ENCODE measurements at regions not wholly inside any gene's neighbourhood (a gene's known extent, or its start where the extent isn't known, plus 50 kb on each side); places are given as distances from the start of the nearest gene placed in this dataset.

GRCh38 chr11:119532551-119532950 lies 109.6 kb upstream of the THY1 start:
- intact Hi-C loops (cut with DNase I; ENCODE audit: low total_unique reads) = no loop called here
- TF ChIP-seq POLR2A (IDR thresholded peaks at IDR 0.05) = no peak
- TF ChIP-seq CTCF (IDR thresholded peaks at IDR 0.05) = no peak
- H3K4me3 ChIP-seq (ENCODE audit: low read depth, poor library complexity, severe bottlenecking) = no peak overlapping the region
- DNase-seq (ENCODE audit: low spot score in 2 of 2) = no peak
- 77 to 80% methylated on average over 2 of the region's 2 CpGs for WGBS, 2 donors

- WGBS, 2 donors = 71 to 72% methylated on average over 8 of the region's 8 CpGs
- H3K4me3 ChIP-seq (ENCODE audit: low read depth, poor library complexity, severe bottlenecking) = no peak overlapping the region
- TF ChIP-seq POLR2A (IDR thresholded peaks at IDR 0.05) (no peak), CTCF (IDR thresholded peaks at IDR 0.05) (no peak)
- no peak for DNase-seq (ENCODE audit: low spot score in 2 of 2)
- intact Hi-C loops (cut with DNase I; ENCODE audit: low total_unique reads) = no loop called here
Measured at GRCh38 chr11:119531623-119532022, 108.7 kb upstream of the THY1 start.

DNA sequence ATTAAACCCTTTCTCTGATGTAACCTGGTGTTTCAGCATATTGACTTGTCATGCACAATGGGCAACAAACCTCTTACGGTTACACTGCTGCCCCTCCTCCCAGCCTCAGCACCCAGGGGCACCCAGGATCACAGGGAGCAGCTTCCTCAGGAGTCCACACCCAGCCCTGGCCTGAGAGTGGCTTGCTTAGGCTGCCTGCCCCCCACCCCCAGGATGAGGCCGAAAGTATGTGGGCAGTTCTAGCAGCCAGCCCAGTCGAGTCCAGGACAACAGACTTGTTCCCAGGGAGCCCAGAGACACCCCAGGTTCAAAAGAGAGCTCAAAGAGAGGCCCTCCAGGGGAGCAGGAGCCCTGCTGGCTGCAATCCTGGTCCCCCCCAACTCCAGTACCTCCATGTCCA lies 108.1 kb upstream of the THY1 start:
- 74 to 88% methylated on average over 1 to 3 of the region's 3 CpGs for WGBS, 2 donors
- intact Hi-C loops (cut with DNase I; ENCODE audit: low total_unique reads) = no loop called here
- DNase-seq (ENCODE audit: low spot score in 2 of 2) = no peak

GRCh38 chr11:119530509-119530908 lies 107.5 kb upstream of the THY1 start:
- no peak for DNase-seq (ENCODE audit: low spot score in 2 of 2)
- no peak overlapping the region for H3K4me3 ChIP-seq (ENCODE audit: low read depth, poor library complexity, severe bottlenecking)
- TF ChIP-seq CTCF (IDR thresholded peaks at IDR 0.05) = no peak
- 90 to 91% methylated on average over 6 of the region's 6 CpGs for WGBS, 2 donors
- intact Hi-C loops (cut with DNase I; ENCODE audit: low total_unique reads) = no loop called here

More for the DNA sequence above, 108.1 kb upstream of the THY1 start:
- no peak overlapping the region for H3K4me3 ChIP-seq (ENCODE audit: low read depth, poor library complexity, severe bottlenecking)
- TF ChIP-seq CTCF (IDR thresholded peaks at IDR 0.05) (no peak), POLR2A (IDR thresholded peaks at IDR 0.05) (no peak)

DNA sequence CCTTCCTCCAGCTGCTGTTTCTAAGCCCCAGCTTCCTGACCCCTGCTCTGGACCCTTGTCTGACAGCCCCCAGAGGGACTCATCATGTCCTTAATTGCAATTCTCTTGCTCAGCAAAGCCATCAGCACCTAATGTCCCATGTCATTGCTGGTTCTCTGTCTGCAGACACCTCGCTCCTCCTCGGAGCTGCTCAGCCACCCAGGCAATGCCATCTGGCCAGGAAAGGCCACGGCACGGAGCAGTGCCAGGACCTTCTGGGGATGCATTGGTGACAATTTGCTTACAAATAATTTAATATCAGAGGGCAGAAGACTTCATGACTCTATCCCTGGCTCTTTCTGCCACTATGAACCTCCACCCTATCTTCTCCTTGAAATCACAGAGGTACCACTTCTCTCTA lies 107.0 kb upstream of the THY1 start:
- intact Hi-C loops (cut with DNase I; ENCODE audit: low total_unique reads) = no loop called here
- WGBS, 2 donors = 58 to 63% methylated on average over 4 of the region's 4 CpGs
- no peak for DNase-seq (ENCODE audit: low spot score in 2 of 2)
- H3K4me3 ChIP-seq (ENCODE audit: low read depth, poor library complexity, severe bottlenecking) = no peak overlapping the region
- no peak for TF ChIP-seq POLR2A (IDR thresholded peaks at IDR 0.05)
- TF ChIP-seq CTCF (IDR thresholded peaks at IDR 0.05) = no peak

- H3K4me3 ChIP-seq (ENCODE audit: low read depth, poor library complexity, severe bottlenecking) = no peak overlapping the region
- WGBS, 2 donors = 83 to 86% methylated on average over 11 of the region's 11 CpGs
- intact Hi-C loops (cut with DNase I; ENCODE audit: low total_unique reads) = no loop called here
- TF ChIP-seq CTCF (IDR thresholded peaks at IDR 0.05) (no peak), POLR2A (IDR thresholded peaks at IDR 0.05) (no peak)
- DNase-seq (ENCODE audit: low spot score in 2 of 2) = no peak
Measured at GRCh38 chr11:119529063-119529845, 106.3 kb upstream of the THY1 start.

All from lower leg skin (tissue), 4 donors.